NB4 (cell line): ENCODE measurements at regions not wholly inside any gene's neighbourhood (a gene's known extent, or its start where the extent isn't known, plus 50 kb on each side); places are given as distances from the start of the nearest gene placed in this dataset.
"Not testable (repeated sequence)": the region's sequence is repeated elsewhere in the genome, so short reads cannot be mapped to it uniquely, and the experiment has no call there.

Source experiments
- CTCF ChIP-seq: IDR thresholded peaks from one replicate; pipeline ENCODE4 v1.5.1; 2012; ENCODE audit warnings: low read depth, low read length
- MYC ChIP-seq: IDR thresholded peaks from 2 replicates; pipeline ENCODE4 v1.6.1; 2011; ENCODE audit warnings: low read depth, low read length

- TF ChIP-seq MYC, CTCF: not testable (repeated sequence)
Observed at GRCh38 chr21:6098191-6098935, 4423.0 kb upstream of the TPTE start.
